GM12873 (cell line): ENCODE measurements at regions not wholly inside any gene's neighbourhood (a gene's known extent, or its start where the extent isn't known, plus 50 kb on each side); places are given as distances from the start of the nearest gene placed in this dataset.

ENCODE experiments used
- CTCF ChIP-seq: IDR thresholded peaks from 2 replicates; pipeline ENCODE4 v1.5.1; 2012; ENCODE audit warnings: low read depth, mild to moderate bottlenecking, moderate library complexity, low read length, control low read depth; ENCODE audit not compliant: insufficient read depth; ENCODE audit errors: missing control alignments

GRCh38 chr15:53360881-53361280 lies 398.6 kb downstream of the WDR72 start:
- no peak for TF ChIP-seq CTCF

- TF ChIP-seq CTCF, result no peak
These were observed 400.4 kb downstream of the WDR72 start for GRCh38 chr15:53359038-53359437.

GRCh38 chr15:53354874-53355273 lies 404.6 kb downstream of the WDR72 start:
- TF ChIP-seq CTCF, result no peak

- TF ChIP-seq CTCF, result no peak
These were observed 408.1 kb downstream of the WDR72 start for GRCh38 chr15:53351373-53351772.

GRCh38 chr15:53346583-53346982 lies 412.9 kb downstream of the WDR72 start:
- TF ChIP-seq CTCF, result no peak

GRCh38 chr15:53331328-53332190 lies 427.9 kb downstream of the WDR72 start:
- no peak for TF ChIP-seq CTCF

- no peak for TF ChIP-seq CTCF
These were observed 431.1 kb downstream of the WDR72 start for GRCh38 chr15:53328341-53328740.
